Ishikawa (cell line): ENCODE measurements at regions not wholly inside any gene's neighbourhood (a gene's known extent, or its start where the extent isn't known, plus 50 kb on each side); places are given as distances from the start of the nearest gene placed in this dataset.

Source experiments
- CEBPB ChIP-seq: IDR thresholded peaks from 2 replicates; pipeline ENCODE4 v1.6.1; 2012
- CREB1 ChIP-seq: IDR thresholded peaks from 2 replicates; pipeline ENCODE4 v1.6.1; 2012; ENCODE audit warnings: low read depth
- MAX ChIP-seq: IDR thresholded peaks from 2 replicates; pipeline ENCODE4 v1.6.1; 2012
- RAD21 ChIP-seq: IDR thresholded peaks from 2 replicates; pipeline ENCODE4 v1.6.1; 2012; ENCODE audit warnings: low read depth
- TAF1 ChIP-seq: IDR thresholded peaks from 2 replicates; pipeline ENCODE4 v1.6.1; 2012; ENCODE audit warnings: low read depth, mild to moderate bottlenecking

DNA sequence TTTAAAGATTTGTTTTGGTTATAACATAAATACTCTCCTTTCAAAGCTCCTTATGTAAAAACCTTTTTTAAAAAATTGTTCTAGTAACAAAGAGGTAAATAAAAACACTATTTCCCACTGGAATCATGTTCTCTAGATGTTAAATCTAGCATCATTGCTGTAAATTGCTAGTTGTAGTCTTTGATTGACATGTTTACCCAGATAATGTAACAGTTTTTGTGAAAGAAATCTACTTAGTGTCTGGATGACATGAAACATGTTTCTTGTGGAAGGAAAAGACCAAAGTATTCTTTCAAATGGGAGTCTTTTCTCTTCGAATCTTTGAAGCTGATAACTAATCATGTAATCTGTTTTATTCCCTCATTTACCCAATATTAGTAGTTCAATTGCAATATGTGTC lies 1565.9 kb upstream of the WWC1 start:
- no peak for TF ChIP-seq CEBPB
- TF ChIP-seq RAD21, result no peak
- no peak for TF ChIP-seq MAX
- no peak for TF ChIP-seq TAF1
- TF ChIP-seq CREB1, result no peak
